HG03060 (cell line): ENCODE measurements at regions not wholly inside any gene's neighbourhood (a gene's known extent, or its start where the extent isn't known, plus 50 kb on each side); places are given as distances from the start of the nearest gene placed in this dataset.
"Not testable (repeated sequence)": the region's sequence is repeated elsewhere in the genome, so short reads cannot be mapped to it uniquely, and the experiment has no call there.

Experiments used
- ATAC-seq: cut with Tn5 transposase; IDR thresholded peaks from one replicate; pipeline ENCODE4 v1.9.1; 2021; ENCODE audit warnings: low read depth, moderate number of reproducible peaks; ENCODE audit not compliant: unreplicated experiment

- ATAC-seq, result no peak
Measured at GRCh38 chr11:42890773-42891172, 421.0 kb upstream of the API5 start.

- no peak for ATAC-seq
Measured at GRCh38 chr11:42901084-42901483, 410.7 kb upstream of the API5 start.

GRCh38 chr11:42906226-42906625 is 405.6 kb upstream of the API5 start:
- no peak for ATAC-seq

GRCh38 chr11:42913731-42914130 is 398.1 kb upstream of the API5 start:
- ATAC-seq, result no peak

- no peak for ATAC-seq
Measured at GRCh38 chr11:42923651-42924050, 388.1 kb upstream of the API5 start.

GRCh38 chr11:42925916-42926315 is 385.9 kb upstream of the API5 start:
- no peak for ATAC-seq

- no peak for ATAC-seq
Measured at GRCh38 chr11:42947405-42947804, 364.4 kb upstream of the API5 start.

GRCh38 chr11:42949738-42950376 is 361.9 kb upstream of the API5 start:
- not testable (repeated sequence) for ATAC-seq

- no peak for ATAC-seq
Measured at GRCh38 chr11:42951266-42951665, 360.5 kb upstream of the API5 start.

GRCh38 chr11:42957831-42958230 is 354.0 kb upstream of the API5 start:
- ATAC-seq, result no peak

- ATAC-seq, result no peak
Measured at GRCh38 chr11:42958635-42959034, 353.2 kb upstream of the API5 start.

- no peak for ATAC-seq
Measured at GRCh38 chr11:42960521-42961088, 351.2 kb upstream of the API5 start.

- no peak for ATAC-seq
Measured at GRCh38 chr11:42967653-42968052, 344.1 kb upstream of the API5 start.

GRCh38 chr11:42972741-42973140 is 339.1 kb upstream of the API5 start:
- no peak for ATAC-seq

GRCh38 chr11:42974510-42975179 is 337.2 kb upstream of the API5 start:
- no peak for ATAC-seq

- no peak for ATAC-seq
Measured at GRCh38 chr11:42975180-42975529, 336.6 kb upstream of the API5 start.

GRCh38 chr11:42976636-42977217 is 335.1 kb upstream of the API5 start:
- ATAC-seq, result no peak

GRCh38 chr11:42992594-42992993 is 319.2 kb upstream of the API5 start:
- no peak for ATAC-seq

- no peak for ATAC-seq
Measured at GRCh38 chr11:42996421-42997307, 315.1 kb upstream of the API5 start.

- not testable (repeated sequence) for ATAC-seq
Measured at GRCh38 chr11:43004879-43005278, 306.9 kb upstream of the API5 start.

GRCh38 chr11:43010042-43010441 is 301.8 kb upstream of the API5 start:
- no peak for ATAC-seq
